H1 (cell line): ENCODE measurements at regions not wholly inside any gene's neighbourhood (a gene's known extent, or its start where the extent isn't known, plus 50 kb on each side); places are given as distances from the start of the nearest gene placed in this dataset.

ENCODE experiments used
- CTCF ChIA-PET: fragments of 300-600 bp; sonication (Branson Sonifier 250); formaldehyde crosslinking; loops from one replicate; lab custom pipeline; 2021; ENCODE audit not compliant: partially characterized antibody; lab: Charles Lee
- POLR2A ChIA-PET: fragments of 300-600 bp; sonication (Branson Sonifier 250); formaldehyde crosslinking; loops from one replicate; lab custom pipeline; 2021; ENCODE audit warnings: inconsistent platforms; ENCODE audit not compliant: partially characterized antibody; lab: Charles Lee
- DNase-seq, 2 experiments: peaks; one replicate each; pipeline versions ENCODE4 v3.0.0 to v3.0.0-alpha.2; 2010 to 2022; ENCODE audit warnings: low spot score in 2 of 2, low read depth in 1 of 2, mixed read lengths in 1 of 2
- FAIRE-seq: peaks from 2 replicates; lab custom pipeline; 2011; peaks lifted over from hg19 to GRCh38; lab: Jason Lieb, UNC
- H2AFZ ChIP-seq: 2 replicates; pipeline ENCODE4 v1.8.1; 2012; ENCODE audit warnings: low read length, inconsistent platforms
- H2AK5ac ChIP-seq: 2 replicates; pipeline ENCODE4 v1.6.1; 2013; ENCODE audit warnings: low read depth, low read length
- H2BK120ac ChIP-seq: replicated peaks from 2 replicates; pipeline ENCODE3; 2013; ENCODE audit warnings: low read depth, low read length, inconsistent platforms
- H2BK12ac ChIP-seq: 2 replicates; pipeline ENCODE4 v1.6.1; 2013; ENCODE audit warnings: low read depth, low read length
- H2BK15ac ChIP-seq: 2 replicates; pipeline ENCODE4 v1.6.1; 2013; ENCODE audit warnings: low read length
- H2BK20ac ChIP-seq: 2 replicates; pipeline ENCODE4 v1.6.1; 2013; ENCODE audit warnings: low read length
- H2BK5ac ChIP-seq: 2 replicates; pipeline ENCODE4 v1.6.1; 2013; ENCODE audit warnings: low read depth, low read length
- H3K14ac ChIP-seq: 2 replicates; pipeline ENCODE4 v1.6.1; 2013; ENCODE audit warnings: inconsistent platforms; ENCODE audit not compliant: insufficient read length
- H3K18ac ChIP-seq: 2 replicates; pipeline ENCODE4 v1.6.1; 2013; ENCODE audit warnings: low read length; ENCODE audit errors: extremely low read depth
- H3K23ac ChIP-seq: 2 replicates; pipeline ENCODE4 v1.6.1; 2013; ENCODE audit warnings: inconsistent platforms; ENCODE audit not compliant: insufficient read length
- H3K23me2 ChIP-seq: 2 replicates; pipeline ENCODE4 v1.6.1; 2013; ENCODE audit warnings: low read depth, low read length
- H3K27ac ChIP-seq: 2 replicates; pipeline ENCODE4 v1.6.1; 2011; ENCODE audit warnings: low read depth, low read length, inconsistent platforms
- H3K27me3 ChIP-seq, 4 experiments: replicated peaks in 1 of 4; 1 replicate in 1 of 4; 2 replicates in 3 of 4; pipeline versions ENCODE4 v1.6.1 to v1.8.1; 2011 to 2013; ENCODE audit warnings: low read length in 3 of 4, mild to moderate bottlenecking in 3 of 4, inconsistent platforms in 2 of 4, mixed read lengths in 2 of 4, moderate library complexity in 1 of 4; ENCODE audit not compliant: control insufficient read depth in 3 of 4, insufficient read depth in 3 of 4; ENCODE audit errors: extremely low read depth in 1 of 4
- H3K36me3 ChIP-seq, 4 experiments: 2 replicates each; pipeline versions ENCODE4 v1.6.1 to v1.8.1; 2011 to 2013; ENCODE audit warnings: mild to moderate bottlenecking in 4 of 4, low read length in 3 of 4, moderate library complexity in 2 of 4, control low read depth in 1 of 4, inconsistent platforms in 1 of 4; ENCODE audit not compliant: insufficient read depth in 4 of 4, control insufficient read depth in 2 of 4
- H3K4ac ChIP-seq: replicated peaks from 2 replicates; pipeline ENCODE3; 2013; ENCODE audit warnings: low read length, low read depth, mixed read lengths, inconsistent platforms; ENCODE audit not compliant: insufficient read length
- H3K4me1 ChIP-seq, 4 experiments: replicated peaks in 1 of 4; 1 replicate in 1 of 4; 2 replicates in 3 of 4; pipeline versions ENCODE4 v1.6.1 to v1.8.1; 2011 to 2013; ENCODE audit warnings: low read length in 3 of 4, inconsistent platforms in 2 of 4, mixed read lengths in 1 of 4; ENCODE audit not compliant: insufficient read depth in 4 of 4, control insufficient read depth in 3 of 4
- H3K4me2 ChIP-seq, 2 experiments: 2 replicates each; pipeline versions ENCODE4 v1.6.1 to v1.8.1; 2011 to 2013; ENCODE audit warnings: low read depth in 2 of 2, low read length in 2 of 2, control low read depth in 1 of 2, inconsistent platforms in 1 of 2, mild to moderate bottlenecking in 1 of 2; ENCODE audit not compliant: insufficient read depth in 1 of 2
- H3K4me3 ChIP-seq, 4 experiments: fragments of 200-600, 300-600 bp in 1 of 4; sonication (generic), shearing (Covaris generic), sonication (Bioruptor Twin) in 1 of 4; 2 replicates each; pipeline versions ENCODE4 v1.5.1 to v1.8.1; 2011 to 2016; ENCODE audit warnings: low read length in 4 of 4, low read depth in 3 of 4, control low read depth in 2 of 4, inconsistent platforms in 2 of 4, mild to moderate bottlenecking in 2 of 4, mixed read lengths in 1 of 4, moderate library complexity in 1 of 4; ENCODE audit not compliant: insufficient read depth in 2 of 4; ENCODE audit errors: extremely low read depth in 1 of 4
- H3K56ac ChIP-seq: replicated peaks from 2 replicates; pipeline ENCODE3; 2013; ENCODE audit warnings: low read depth, mild to moderate bottlenecking, mixed read lengths, low read length, inconsistent platforms; ENCODE audit not compliant: insufficient read length
- H3K79me1 ChIP-seq: 2 replicates; pipeline ENCODE4 v1.6.1; 2013; ENCODE audit warnings: low read depth, low read length, control low read depth
- H3K79me2 ChIP-seq, 2 experiments: 2 replicates each; pipeline versions ENCODE4 v1.6.1 to v1.8.1; 2012 to 2013; ENCODE audit warnings: low read length in 2 of 2, mild to moderate bottlenecking in 2 of 2, inconsistent platforms in 1 of 2; ENCODE audit not compliant: insufficient read depth in 2 of 2, control insufficient read depth in 1 of 2
- H3K9ac ChIP-seq, 4 experiments: replicated peaks in 1 of 4; 1 replicate in 1 of 4; 2 replicates in 3 of 4; pipeline versions ENCODE4 v1.6.1 to v1.8.1; 2011 to 2013; ENCODE audit warnings: low read depth in 3 of 4, low read length in 3 of 4, control low read depth in 2 of 4, mild to moderate bottlenecking in 2 of 4, moderate library complexity in 2 of 4, inconsistent platforms in 1 of 4; ENCODE audit errors: extremely low read depth in 1 of 4
- H3K9me3 ChIP-seq, 2 experiments: 2 replicates each; pipeline versions ENCODE4 v1.6.1 to v1.8.1; 2012 to 2013; ENCODE audit warnings: mild to moderate bottlenecking in 2 of 2, moderate library complexity in 2 of 2, control low read depth in 1 of 2, inconsistent platforms in 1 of 2, low read depth in 1 of 2, low read length in 1 of 2, mixed read lengths in 1 of 2; ENCODE audit not compliant: insufficient read depth in 2 of 2
- H4K20me1 ChIP-seq, 2 experiments: replicated peaks in 1 of 2; 2 replicates each; pipeline versions ENCODE3 to v1.8.1; 2011 to 2013; ENCODE audit warnings: inconsistent platforms in 2 of 2, low read length in 2 of 2, mild to moderate bottlenecking in 1 of 2; ENCODE audit not compliant: insufficient read depth in 2 of 2, control insufficient read depth in 1 of 2
- H4K5ac ChIP-seq: 2 replicates; pipeline ENCODE4 v1.6.1; 2013; ENCODE audit warnings: low read length, low read depth, mixed read lengths, inconsistent platforms; ENCODE audit not compliant: insufficient read length
- H4K8ac ChIP-seq: 2 replicates; pipeline ENCODE4 v1.8.0; 2013; ENCODE audit warnings: mild to moderate bottlenecking, moderate library complexity, low read length, inconsistent platforms; ENCODE audit not compliant: insufficient read depth; ENCODE audit errors: extremely low read depth
- H4K91ac ChIP-seq: replicated peaks from 2 replicates; pipeline ENCODE3; 2013; ENCODE audit warnings: low read length, mixed read lengths, inconsistent platforms; ENCODE audit not compliant: insufficient read length
- ATF2 ChIP-seq: IDR thresholded peaks from 2 replicates; pipeline ENCODE4 v1.6.1; 2012; ENCODE audit warnings: low read length, inconsistent platforms
- BRCA1 ChIP-seq: IDR thresholded peaks from 2 replicates; pipeline ENCODE4 v1.6.1; 2012; ENCODE audit warnings: low read depth, low read length, improper control_type of control experiment
- GTF2F1 ChIP-seq: IDR thresholded peaks from 2 replicates; pipeline ENCODE4 v1.6.1; 2012; ENCODE audit warnings: low read depth, low read length, improper control_type of control experiment, borderline replicate concordance
- KDM4A ChIP-seq: IDR thresholded peaks from one replicate; pipeline ENCODE4 v1.7.1; 2012; ENCODE audit warnings: low read depth, mild to moderate bottlenecking, moderate library complexity, low read length, inconsistent platforms; ENCODE audit not compliant: severe bottlenecking
- MAFK ChIP-seq: IDR thresholded peaks from 2 replicates; pipeline ENCODE4 v1.6.1; 2012; ENCODE audit warnings: low read depth, mild to moderate bottlenecking, improper control_type of control experiment, low read length
- SAP30 ChIP-seq: fragments of 300-600 bp; sonication (generic); IDR thresholded peaks from 2 replicates; pipeline ENCODE4 v1.7.1; 2012; ENCODE audit warnings: low read length, moderate library complexity, mild to moderate bottlenecking, inconsistent platforms; ENCODE audit not compliant: insufficient read depth, insufficient replicate concordance
- SIX5 ChIP-seq: IDR thresholded peaks from 2 replicates; pipeline ENCODE4 v1.6.1; 2011; ENCODE audit warnings: mild to moderate bottlenecking, low read depth, low read length
- SP2 ChIP-seq: IDR thresholded peaks from 2 replicates; pipeline ENCODE4 v1.6.1; 2012; ENCODE audit warnings: mild to moderate bottlenecking, low read length, inconsistent platforms
- SP4 ChIP-seq: IDR thresholded peaks from 2 replicates; pipeline ENCODE4 v1.6.1; 2012; ENCODE audit warnings: low read length, inconsistent platforms
- SRF ChIP-seq: IDR thresholded peaks from 2 replicates; pipeline ENCODE4 v1.6.1; 2011; ENCODE audit warnings: mild to moderate bottlenecking, low read depth, low read length, moderate library complexity
- YY1 ChIP-seq: IDR thresholded peaks from 2 replicates; pipeline ENCODE4 v1.6.1; 2011; ENCODE audit warnings: low read depth, mild to moderate bottlenecking, low read length
- ZNF274 ChIP-seq: IDR thresholded peaks from 2 replicates; pipeline ENCODE4 v1.7.0; 2012; ENCODE audit warnings: low read length, borderline replicate concordance; ENCODE audit errors: extremely low read depth
- WGBS, 2 experiments: shearing (Covaris generic) in 1 of 2; methylation state at CpG; one replicate each; pipeline versions ENCODE4 v1.1.6 to v1.1.7; 2013 to 2015; ENCODE audit warnings: low lambda C conversion rate in 2 of 2, mixed read lengths in 2 of 2, inconsistent platforms in 1 of 2, low coverage in 1 of 2, missing lambda C conversion rate in 1 of 2; ENCODE audit not compliant: insufficient replicate concordance in 2 of 2, insufficient coverage in 1 of 2, insufficient read length in 1 of 2; ENCODE audit errors: extremely low coverage in 1 of 2, missing lambda C conversion rate in 1 of 2; 5-methylcytosine and 5-hydroxymethylcytosine counted together
- TF ChIP-seq, protein P1 (sequence below): IDR thresholded peaks from 2 replicates; pipeline ENCODE4 v1.6.1; 2012; ENCODE audit warnings: inconsistent platforms

- H3K4me3 ChIP-seq = no peak overlapping the region
- H3K79me2 ChIP-seq = no peaks in the 10 kb centered on the region
- H3K4ac ChIP-seq = no peak overlapping the region
- H2BK5ac ChIP-seq = no peak overlapping the region
- no peak overlapping the region for H4K5ac ChIP-seq
- no peaks in the 10 kb centered on the region for H3K9me3 ChIP-seq
- no peaks in the 10 kb centered on the region for H4K20me1 ChIP-seq
- no peak overlapping the region for H3K4me2 ChIP-seq
- no peak overlapping the region for H2BK120ac ChIP-seq
- no peak overlapping the region for H2AFZ ChIP-seq
- H3K79me1 ChIP-seq = no peaks in the 10 kb centered on the region
- no peak overlapping the region for H2BK12ac ChIP-seq
- no peak overlapping the region for H4K91ac ChIP-seq
- no peaks in the 10 kb centered on the region for H3K23me2 ChIP-seq
- FAIRE-seq = no peak
- DNase-seq = peak in 1 of 2 experiments; percentile 30
- no peaks in the 10 kb centered on the region; a peak in 1 of 7 replicates for H3K4me1 ChIP-seq
- WGBS, 2 experiments = 94% methylated on average over 2 of the region's 2 CpGs; no CpG with 5 or more reads in 1 of the 2 experiments
- ChIA-PET CTCF (interaction anchor here (0.8 to 15.5 kb wide), 10 partner anchors 9 to 451 kb away, joined by 3 to 148 read pairs (median 6); partner anchors contain the start of gene F3), POLR2A (interaction anchor here (1.5 kb wide), 1 partner anchor 8 kb away, joined by 4 read pairs; no protein-coding TSS in a partner anchor)
- H3K36me3 ChIP-seq = no peaks in the 10 kb centered on the region
- no peak overlapping the region for H3K23ac ChIP-seq
- H2BK15ac ChIP-seq = no peak overlapping the region
- H3K56ac ChIP-seq = no peak overlapping the region
- no peak overlapping the region for H3K9ac ChIP-seq
- no peaks in the 10 kb centered on the region for H3K27me3 ChIP-seq
- no peak overlapping the region for H3K27ac ChIP-seq
- no peak overlapping the region for H3K14ac ChIP-seq
- H3K18ac ChIP-seq = no peak overlapping the region
- no peak overlapping the region for H2BK20ac ChIP-seq
- H4K8ac ChIP-seq = no peak overlapping the region
- no peak overlapping the region for H2AK5ac ChIP-seq
- TF ChIP-seq YY1 (no peak), SP2 (no peak), SP4 (no peak), SAP30 (no peak), GTF2F1 (no peak), KDM4A (no peak), SIX5 (no peak), ZNF274 (no peak), MAFK (no peak), ATF2 (no peak), BRCA1 (no peak), SRF (no peak)
- TF ChIP-seq, protein P1, sequence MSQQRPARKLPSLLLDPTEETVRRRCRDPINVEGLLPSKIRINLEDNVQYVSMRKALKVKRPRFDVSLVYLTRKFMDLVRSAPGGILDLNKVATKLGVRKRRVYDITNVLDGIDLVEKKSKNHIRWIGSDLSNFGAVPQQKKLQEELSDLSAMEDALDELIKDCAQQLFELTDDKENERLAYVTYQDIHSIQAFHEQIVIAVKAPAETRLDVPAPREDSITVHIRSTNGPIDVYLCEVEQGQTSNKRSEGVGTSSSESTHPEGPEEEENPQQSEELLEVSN = no peak
These were observed 51.0 kb upstream of the F3 start for GRCh38 chr1:94592571-94592920.
